ENCODE measurements at regions not wholly inside any gene's neighbourhood (a gene's known extent, or its start where the extent isn't known, plus 50 kb on each side); places are given as distances from the start of the nearest gene placed in this dataset.

GRCh38 chr13:57345526-57345925 lies 178.5 kb downstream of the PRR20E start:
- TF ChIP-seq POLR2AphosphoS5 (IDR thresholded peaks at IDR 0.05; ENCODE audit: low read depth, low read length): no peak
- no peak for TF ChIP-seq CTCF (IDR thresholded peaks at IDR 0.05; ENCODE audit: control extremely low read depth in 1 of 3, insufficient read depth in 1 of 3, low read depth in 1 of 3, low read length in 3 of 3)
- no peak for TF ChIP-seq BACH1 (IDR thresholded peaks at IDR 0.05; ENCODE audit: low read length)
- no peak for TF ChIP-seq TEAD4 (IDR thresholded peaks at IDR 0.05; ENCODE audit: low read depth, low read length)
- TF ChIP-seq SP2 (IDR thresholded peaks at IDR 0.05; ENCODE audit: low read length): no peak
- no peak for TF ChIP-seq CEBPB (IDR thresholded peaks at IDR 0.05; ENCODE audit: low read depth, low read length)
- TF ChIP-seq EP300 (IDR thresholded peaks at IDR 0.05; ENCODE audit: borderline replicate concordance in 1 of 2, low read depth in 2 of 2, low read length in 2 of 2): no peak
- TF ChIP-seq JUN (IDR thresholded peaks at IDR 0.05; ENCODE audit: low read depth, low read length): no peak
- no peak for TF ChIP-seq TBP (IDR thresholded peaks at IDR 0.05; ENCODE audit: low read depth, low read length)
- TF ChIP-seq RFX5 (IDR thresholded peaks at IDR 0.05; ENCODE audit: borderline replicate concordance, low read depth, low read length): no peak
- TF ChIP-seq HDAC2 (IDR thresholded peaks at IDR 0.05; ENCODE audit: borderline replicate concordance in 1 of 2, low read depth in 2 of 2, low read length in 2 of 2): no peak

Measured in H1 (cell line).